NOMO-1 treated with dmso at 0.1 percent for 144 hours (cell line): ENCODE measurements at regions not wholly inside any gene's neighbourhood (a gene's known extent, or its start where the extent isn't known, plus 50 kb on each side); places are given as distances from the start of the nearest gene placed in this dataset.
"Not testable (repeated sequence)": the region's sequence is repeated elsewhere in the genome, so short reads cannot be mapped to it uniquely, and the experiment has no call there.

Source experiments
- DNase-seq: peaks from one replicate; lab custom pipeline; 2025; ENCODE audit not compliant: unreplicated experiment; lab: John Stamatoyannopoulos, UW

DNA sequence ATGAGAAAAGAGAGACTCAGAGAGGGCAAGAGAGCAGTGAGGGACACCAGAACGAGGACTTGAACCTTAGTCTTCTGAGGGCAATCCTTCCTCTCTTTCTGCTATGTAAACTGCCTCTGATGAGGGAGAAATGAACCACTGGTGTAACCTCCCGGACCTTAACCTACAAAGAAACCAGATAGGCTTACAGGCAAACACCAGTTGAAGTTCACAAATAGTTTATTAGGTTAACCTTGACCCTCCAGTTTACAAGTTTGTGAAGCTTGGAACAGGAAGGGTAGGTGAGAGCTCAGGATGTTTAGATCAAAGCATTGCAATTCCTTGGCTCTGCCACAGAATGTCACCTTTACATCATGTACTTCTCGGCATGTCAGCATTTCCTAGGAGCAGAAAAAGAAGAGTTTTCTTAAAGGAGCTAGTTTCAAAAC, 486.4 kb upstream of the SPRED2 start:
- DNase-seq: no peak

DNA sequence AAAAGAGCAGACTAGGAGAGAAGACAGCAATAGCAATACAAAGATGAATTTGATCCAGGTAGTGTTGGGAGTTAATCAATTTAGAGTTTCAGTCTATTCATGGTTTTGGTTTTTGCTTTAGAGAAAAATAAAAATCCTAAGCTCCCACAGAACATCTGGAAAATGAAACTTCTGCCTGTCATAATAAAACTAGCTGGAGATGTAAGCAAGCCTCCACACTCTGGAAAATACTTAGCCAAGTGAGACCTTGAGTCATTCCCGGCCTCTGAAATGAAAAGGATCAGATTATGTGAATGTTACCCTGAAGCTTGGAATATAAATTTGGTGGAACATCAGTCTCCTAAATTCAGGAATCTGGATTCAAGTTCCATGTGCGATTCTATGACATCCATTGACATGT, 485.6 kb upstream of the SPRED2 start:
- no peak for DNase-seq

DNA sequence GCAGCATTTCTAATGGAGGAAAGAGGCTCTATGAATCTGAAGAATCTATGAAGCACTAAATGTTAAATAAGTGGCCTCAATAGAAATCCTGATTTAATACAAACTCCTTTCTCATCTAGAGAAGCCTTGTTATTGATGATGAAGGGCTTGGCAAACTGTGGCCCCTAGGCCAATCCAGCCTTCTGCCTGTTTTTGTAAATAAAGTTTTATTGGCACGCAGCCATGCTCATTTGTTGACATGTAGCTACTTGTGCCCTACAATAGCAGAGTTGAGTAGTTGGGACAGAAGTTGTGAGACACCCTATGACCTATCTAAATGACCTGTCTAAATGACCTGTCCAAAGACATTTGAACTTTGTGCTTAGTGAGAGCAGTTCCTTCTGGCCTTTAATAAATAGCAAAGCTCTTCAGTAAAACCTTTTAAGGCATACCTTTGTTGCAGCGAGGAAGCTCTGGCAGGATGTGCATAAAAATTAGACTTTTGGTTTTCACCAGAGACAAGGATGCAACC, 484.4 kb upstream of the SPRED2 start:
- no peak for DNase-seq

DNA sequence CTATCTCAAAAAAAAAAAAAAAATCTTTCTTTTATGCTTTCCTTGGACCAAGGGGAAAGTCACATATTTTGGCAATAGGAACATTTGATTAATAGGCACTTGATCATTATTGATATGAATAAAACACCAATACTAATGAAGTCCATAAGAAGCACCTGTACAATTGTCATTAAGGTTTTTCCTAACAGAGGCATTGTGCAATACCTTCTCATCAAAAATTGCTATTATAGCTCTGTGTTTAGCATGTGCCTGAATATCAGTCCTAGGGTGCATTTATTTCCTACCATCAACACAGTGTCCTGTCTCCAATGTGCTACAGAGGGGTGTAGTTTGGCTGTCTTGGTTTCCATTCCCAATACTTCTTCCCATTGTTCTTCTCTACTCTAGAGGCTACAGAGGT, 483.8 kb upstream of the SPRED2 start:
- DNase-seq: no peak

DNA sequence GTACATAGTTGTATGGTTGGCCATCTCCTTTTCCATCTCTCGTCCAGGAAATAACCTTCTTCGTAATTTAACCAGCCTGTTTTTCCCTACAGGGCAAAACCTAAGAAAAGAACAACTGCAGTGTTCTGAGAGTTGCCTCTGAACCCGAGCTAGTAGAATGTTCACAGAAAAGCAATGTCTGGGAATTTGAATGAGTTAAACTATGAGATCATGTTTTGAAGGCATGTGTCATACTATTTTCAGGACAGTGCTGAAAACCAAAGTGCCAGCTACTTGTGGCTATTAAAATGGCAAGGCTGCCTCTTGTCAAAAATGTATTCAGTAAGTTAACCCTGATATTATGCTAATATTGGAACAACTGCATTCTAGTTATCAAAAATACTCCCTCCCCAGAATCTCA, 482.9 kb upstream of the SPRED2 start:
- no peak for DNase-seq

DNA sequence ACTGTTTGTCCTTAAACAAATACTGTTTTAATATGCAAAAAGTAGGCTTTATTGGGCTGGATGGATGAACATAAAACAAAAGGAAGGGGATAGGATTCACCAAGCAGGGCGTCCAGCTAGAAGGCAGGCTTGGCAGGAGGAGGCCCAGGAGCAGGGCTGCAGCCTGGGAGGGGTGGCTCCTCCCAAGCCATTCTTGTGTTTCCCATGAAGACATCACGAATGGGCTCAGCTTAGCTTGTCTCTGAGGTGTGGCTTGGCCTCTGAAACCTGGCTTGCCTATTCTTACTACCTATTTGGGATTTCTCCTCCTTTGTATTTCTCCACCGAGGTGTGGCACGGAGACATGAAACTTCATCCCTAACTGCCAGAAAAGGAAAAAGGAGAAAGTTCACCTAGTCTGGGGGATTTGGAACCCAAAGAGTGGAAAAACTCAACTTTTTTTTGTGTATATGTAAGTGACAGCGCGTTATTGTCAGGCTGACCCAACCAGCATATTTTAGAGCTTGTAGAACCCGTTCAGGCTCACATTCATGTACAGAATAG, 481.9 kb upstream of the SPRED2 start:
- DNase-seq: no peak

DNA sequence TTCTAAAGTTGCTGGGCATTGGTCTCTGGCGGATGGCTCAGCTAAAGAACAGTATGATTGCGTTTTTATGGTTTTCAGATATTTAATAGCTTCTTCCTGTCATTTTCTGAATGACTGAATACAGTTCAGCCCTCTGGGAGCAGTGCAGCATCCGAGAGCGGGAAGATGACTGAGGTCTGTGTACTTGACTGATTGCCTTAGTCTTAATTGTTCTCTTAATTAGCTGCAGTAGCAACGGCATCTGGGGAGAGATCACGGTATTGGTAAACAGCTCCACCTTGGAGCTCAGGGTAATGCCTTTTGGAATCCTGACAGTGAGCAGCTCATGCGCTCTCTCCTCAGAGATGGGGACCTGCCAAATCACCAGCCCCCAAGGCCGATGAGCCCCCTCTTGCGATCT, 481.4 kb upstream of the SPRED2 start:
- no peak for DNase-seq

DNA sequence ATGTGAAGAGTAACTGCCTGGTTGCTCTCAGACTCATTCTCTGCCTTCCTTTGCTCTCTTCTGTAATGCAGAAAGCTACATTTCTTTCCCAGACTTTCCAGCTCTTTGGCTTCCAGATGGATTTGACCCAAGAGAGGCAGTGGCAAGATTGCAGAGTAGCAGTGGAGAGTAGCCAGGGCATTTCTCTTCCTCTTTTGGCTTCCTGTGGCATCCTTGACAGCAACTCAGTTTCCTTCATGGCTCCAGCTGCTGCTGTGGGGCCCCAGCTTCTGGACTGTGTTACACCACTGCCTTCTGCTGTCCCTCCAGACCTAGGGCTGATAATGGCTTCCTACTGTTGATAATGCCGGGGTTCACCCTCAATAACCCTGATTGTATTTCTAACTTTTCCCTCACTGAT, 469.4 kb upstream of the SPRED2 start:
- DNase-seq: no peak

DNA sequence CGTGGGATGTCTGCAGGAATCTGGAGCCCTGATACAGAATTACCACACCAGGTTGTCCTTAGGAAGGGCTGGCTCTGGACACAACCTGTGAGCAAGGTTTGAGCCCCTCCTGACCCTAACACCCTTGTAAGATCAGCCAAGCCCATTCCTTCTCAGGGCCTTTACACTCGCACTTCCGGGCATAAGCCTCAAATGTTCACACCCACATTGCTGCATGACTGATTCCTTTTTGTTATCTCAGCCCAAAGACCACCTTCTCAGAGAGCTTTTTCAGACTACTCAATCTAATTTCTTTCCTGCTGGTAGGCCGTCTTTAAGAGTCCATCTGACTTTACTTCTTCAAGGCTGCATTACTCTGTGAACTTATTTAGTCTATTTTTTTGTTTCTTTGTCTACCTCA, 464.0 kb upstream of the SPRED2 start:
- DNase-seq: no peak

DNA sequence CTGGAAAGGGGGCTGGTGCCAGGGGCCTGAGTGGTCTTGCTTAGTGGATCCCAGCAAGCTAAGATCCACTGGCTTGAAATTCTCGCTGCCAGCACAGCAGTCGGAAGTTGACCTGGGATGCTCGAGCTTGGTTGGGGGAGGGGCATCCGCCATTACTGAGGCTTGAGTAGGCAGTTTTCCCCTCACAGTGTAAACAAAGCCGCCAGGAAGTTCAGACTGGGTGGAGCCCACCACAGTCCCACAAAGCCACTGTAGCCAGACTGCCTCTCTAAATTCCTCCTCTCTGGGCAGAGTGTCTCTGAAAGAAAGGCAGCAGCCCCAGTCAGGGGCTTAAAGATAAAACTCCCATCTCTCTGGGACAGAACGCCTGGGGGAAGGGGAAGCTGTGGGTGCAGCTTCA, 457.7 kb upstream of the SPRED2 start:
- not testable (repeated sequence) for DNase-seq

DNA sequence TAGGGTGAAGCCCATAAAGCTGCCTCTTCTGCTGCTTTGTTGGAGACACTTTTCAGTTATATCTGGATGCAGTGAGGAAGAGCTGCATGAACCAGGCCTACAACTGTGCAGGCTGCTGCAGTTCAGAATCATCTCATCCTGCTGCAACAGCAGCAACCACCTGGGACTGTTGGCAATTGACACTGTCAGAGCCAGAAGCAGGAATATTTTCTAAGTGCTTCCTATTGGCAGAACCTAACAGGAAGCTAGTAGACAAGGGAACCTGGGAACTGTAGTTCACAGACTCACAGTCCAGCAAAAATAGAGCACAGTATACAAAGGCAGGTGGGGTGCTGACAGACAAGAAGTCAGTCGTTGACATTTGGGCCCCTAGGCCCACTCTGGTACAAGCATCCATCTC, 452.9 kb upstream of the SPRED2 start:
- DNase-seq: no peak

DNA sequence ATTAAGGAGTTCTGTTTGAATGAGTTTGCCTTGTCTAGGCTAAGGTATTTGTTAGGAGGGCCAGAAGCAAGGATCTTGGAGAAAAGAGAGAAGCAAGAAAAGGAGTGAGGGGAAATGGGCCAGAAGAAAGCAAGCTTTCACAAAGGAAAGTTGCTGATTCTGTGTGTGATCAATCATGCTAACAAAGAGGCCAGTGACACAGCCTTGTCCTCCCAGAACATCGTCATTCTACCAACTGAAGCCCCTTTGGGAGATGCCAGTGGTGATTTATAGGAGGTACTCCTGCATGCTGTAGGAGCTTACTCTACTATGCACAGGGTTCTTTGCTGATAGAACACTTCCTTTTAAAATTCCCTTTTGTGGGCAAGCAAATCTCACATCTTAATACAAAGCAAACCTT, 449.2 kb upstream of the SPRED2 start:
- DNase-seq: no peak

DNA sequence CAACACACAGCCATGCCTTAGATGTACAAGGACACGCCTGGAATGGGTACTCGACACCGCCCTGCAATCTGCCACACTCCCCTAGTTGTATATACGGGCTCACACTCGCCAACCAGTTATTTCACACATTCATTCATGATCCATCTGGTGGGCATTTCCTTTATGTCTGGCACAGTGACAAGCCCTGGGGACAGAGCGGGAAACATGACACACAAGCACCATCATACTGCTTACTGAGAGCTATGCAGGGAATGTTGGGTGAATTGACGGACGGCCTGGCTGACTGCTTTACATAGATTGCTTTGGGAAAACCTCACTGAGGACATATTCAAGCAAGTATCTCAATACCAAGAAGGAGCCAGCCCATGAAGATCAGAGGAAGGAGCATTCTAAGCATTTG, 448.0 kb upstream of the SPRED2 start:
- no peak for DNase-seq

DNA sequence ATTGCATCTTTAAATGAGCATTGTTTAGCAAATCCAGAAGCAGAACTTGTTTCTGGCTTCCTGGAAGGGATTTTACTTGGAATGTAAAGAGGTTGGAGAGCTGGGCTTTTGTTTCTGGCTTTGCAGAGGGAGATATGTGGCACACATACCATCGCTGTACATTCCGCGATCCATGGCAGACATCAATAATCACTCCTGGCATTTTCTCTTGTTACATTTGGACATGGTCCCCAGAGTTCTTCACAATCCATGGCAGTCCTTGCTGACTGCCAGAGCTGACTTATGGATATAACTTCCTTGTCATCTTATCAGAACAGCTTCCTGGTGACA, 445.6 kb upstream of the SPRED2 start:
- DNase-seq: no peak

DNA sequence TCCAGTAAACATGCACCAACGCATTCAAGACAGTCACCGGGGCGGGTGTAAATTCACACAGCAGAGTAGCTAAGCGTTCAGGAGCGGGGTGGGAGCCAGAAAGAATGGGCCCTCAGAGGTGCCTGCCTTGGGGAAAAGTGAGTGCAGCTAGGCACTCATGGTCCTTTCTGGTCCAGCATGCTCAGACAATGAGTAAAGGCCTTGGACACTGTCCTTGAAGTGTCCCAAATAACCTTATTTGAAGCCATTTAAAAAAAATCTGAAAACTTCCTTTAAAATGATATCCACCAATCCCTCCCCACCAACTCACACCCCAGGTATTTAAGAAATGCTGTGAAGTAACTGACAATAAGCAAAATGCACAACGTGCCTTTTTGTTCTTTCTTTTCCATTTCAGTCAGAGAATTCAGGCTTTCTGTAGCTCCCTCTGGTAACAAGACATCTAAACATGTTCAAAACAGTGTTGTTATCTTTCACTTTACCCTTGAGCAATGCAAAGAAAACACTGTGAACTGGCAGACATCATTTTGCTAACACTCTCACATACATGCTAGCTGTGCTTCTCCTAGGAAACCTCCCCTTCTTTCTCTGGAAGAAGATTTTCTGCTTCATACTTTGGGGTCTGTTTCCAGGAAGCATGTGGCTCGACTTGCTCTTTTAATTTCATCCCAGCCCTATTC, 445.1 kb upstream of the SPRED2 start:
- DNase-seq: no peak

DNA sequence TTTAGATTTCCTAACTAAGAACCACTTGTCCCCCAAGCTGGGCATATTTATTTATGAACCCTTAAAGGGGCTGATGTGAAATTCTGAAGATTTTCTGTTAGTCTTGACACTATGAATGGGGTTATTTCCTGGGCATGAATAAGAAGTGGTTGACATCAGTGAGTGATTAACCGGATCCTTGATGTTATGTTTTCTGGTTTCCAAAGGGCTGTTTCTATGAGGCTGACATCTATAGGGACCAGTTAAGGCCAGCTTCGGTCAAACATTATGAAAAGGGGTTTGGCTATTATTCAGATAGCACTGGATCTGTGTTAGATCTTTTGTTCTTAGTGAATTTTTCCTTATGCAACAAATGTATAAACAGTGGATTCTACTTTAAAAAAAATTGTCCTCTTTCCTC, 443.7 kb upstream of the SPRED2 start:
- no peak for DNase-seq

DNA sequence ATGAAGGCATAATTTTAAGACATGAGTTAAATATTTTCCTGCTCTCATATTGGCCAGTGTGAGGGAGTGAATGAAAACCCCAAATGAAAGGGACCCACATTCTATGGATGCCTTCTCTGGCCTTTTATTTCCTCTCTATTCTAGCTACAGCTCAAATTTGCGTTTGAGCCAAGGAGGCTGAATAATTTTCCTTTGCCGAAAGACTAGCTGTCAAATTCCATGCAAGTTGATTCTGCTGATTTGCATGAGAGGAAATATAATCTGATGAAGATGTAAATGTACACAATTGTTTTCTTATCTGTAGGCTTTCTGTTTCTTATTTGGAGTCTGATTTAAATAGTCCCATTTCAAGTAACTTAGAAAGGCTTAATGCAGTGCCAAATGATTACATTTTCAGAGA, 438.4 kb upstream of the SPRED2 start:
- no peak for DNase-seq

DNA sequence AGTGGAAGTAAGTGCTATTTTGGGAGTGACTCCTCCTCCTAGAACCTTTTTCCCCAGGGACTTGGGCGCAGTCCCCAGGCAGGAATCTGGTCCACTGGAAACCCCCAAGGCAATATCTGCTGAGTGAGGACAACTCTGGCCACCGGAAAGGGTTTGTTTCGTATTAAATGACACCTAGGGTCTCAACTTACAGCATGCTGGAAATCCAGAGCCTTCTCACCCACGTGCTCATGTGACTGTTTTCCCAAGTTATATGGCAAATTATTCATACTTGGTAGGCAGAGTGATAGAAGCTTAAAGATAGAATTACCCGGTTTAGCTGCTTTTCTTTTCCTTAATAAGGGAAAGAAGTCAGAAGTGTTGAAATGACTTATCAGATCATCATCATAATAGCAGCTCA, 436.9 kb upstream of the SPRED2 start:
- no peak for DNase-seq

DNA sequence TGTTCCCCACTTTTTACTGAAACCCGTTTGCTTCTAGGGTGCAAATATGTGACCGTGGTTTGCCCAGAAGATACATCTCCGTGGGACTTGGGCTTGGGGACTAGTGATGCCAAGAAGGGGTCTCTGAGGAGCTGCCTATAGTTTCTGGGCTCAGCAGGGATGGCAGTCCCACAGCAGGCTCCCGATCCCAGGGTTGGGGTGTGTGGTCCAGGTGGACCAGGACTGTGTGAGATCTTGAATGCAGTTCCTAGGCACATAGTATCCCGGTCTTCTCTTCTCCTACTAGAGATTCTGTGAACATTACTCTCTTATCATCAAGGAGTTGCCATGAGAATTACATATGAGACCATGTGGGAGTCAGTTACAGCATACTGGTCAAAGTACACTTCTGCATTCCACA, 435.8 kb upstream of the SPRED2 start:
- DNase-seq: no peak

DNA sequence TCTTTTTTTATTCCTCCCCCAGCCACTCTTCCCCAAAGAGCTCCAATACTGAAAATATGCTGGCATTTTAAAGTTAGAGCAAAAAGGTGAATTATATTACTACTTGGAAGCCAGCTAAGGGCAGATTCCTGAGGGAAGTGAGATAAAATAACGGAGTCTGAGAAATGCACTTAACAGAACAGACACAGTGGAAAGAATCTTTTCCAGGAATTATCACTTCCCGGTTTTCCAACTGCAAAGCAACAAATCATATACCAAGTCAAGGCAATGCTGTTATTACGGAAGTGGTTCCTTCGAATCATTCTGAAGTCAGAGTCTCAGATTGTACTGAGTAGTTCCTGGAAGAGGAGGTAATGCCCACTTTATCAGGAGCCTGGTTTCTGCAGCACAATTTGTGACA, 435.0 kb upstream of the SPRED2 start:
- DNase-seq: no peak

DNA sequence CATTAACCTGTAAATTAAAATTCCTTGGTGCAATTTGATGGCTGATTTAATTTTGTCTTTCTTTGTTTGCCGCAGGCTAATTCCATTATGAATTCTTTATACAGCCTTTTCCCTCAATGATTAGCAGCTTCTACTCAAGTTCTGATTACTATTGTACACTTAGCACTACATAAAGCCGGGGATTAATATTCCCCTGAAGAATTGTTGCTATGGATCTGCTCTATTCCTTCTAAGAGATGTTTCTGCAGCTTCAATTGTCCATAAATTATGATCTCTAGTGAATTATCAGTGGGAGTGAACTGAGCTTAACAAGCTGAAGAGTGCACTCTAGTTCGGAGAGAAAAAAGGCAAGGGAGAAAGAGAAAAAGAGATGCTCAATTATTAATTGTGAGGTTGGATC, 433.7 kb upstream of the SPRED2 start:
- DNase-seq: no peak

DNA sequence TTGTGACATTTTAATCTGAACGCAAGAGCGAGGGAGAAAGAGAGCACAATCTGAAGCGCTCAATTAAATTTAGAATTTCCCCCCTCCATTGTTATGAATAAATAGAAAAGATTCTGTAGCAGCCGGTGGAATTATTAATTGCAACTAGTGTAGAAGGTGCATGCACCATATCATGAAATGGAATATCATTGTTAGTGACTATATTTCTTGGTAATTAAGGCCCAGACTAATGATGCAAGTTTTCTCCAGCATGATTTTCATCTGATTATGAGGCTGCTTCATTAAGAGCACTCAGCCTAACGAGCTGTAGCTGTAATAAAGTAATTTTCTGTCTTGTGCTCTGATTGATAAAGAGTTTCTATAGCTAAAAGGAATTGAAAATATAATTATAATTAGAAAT, 432.2 kb upstream of the SPRED2 start:
- no peak for DNase-seq

DNA sequence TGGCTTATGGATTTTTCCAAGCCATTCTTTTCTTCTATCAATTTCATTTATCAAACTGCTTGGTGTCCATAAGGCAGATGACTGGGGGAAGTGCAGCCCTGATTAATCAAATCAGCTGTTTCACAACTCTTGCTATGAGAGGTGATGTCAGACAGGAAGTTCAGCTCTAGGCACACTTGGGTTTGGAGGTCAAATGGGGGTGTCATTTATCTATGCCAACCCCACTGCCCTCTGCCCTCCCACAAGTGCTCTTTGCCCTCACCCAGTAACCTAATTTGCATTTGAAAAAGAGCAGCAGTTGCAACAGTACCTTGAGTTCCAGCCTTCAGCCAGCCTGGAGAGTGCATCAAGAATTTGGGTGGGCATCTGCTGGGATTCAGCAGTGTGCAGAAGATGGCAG, 431.3 kb upstream of the SPRED2 start:
- no peak for DNase-seq
